Suprapubic skin (tissue), 4 donors: ENCODE measurements at regions not wholly inside any gene's neighbourhood (a gene's known extent, or its start where the extent isn't known, plus 50 kb on each side); places are given as distances from the start of the nearest gene placed in this dataset.

Experiments used
- CTCF ChIP-seq, 2 donors: fragments of 200-600 bp in 1 of 2; fragments of 450-650 bp in 1 of 2; sonication (generic) in 1 of 2; IDR thresholded peaks; one replicate each; pipeline ENCODE4 v1.5.1; 2016 to 2019; ENCODE audit warnings: antibody characterized with exemption in 2 of 2, mild to moderate bottlenecking in 1 of 2, moderate library complexity in 1 of 2
- EP300 ChIP-seq: sonication (generic); formaldehyde crosslinking; IDR thresholded peaks from one replicate; pipeline ENCODE4 v1.6.1; 2017; ENCODE audit warnings: antibody characterized with exemption
- POLR2A ChIP-seq, 2 donors: fragments of 450-650 bp; IDR thresholded peaks; one replicate each; pipeline ENCODE4 v1.6.1; 2017; ENCODE audit warnings: antibody characterized with exemption in 2 of 2, mild to moderate bottlenecking in 2 of 2, moderate library complexity in 2 of 2
- POLR2AphosphoS5 ChIP-seq, 3 donors: sonication (generic); formaldehyde crosslinking; IDR thresholded peaks; one replicate each; pipeline ENCODE4 v1.6.1; 2017; ENCODE audit warnings: antibody characterized with exemption in 3 of 3

GRCh38 chrX:25599061-25599460, 539.1 kb upstream of the MAGEB18 start:
- TF ChIP-seq POLR2AphosphoS5 (IDR thresholded peaks at IDR 0.05) (no peak), CTCF (IDR thresholded peaks at IDR 0.05) (no peak), POLR2A (IDR thresholded peaks at IDR 0.05) (no peak), EP300 (no peak)
